GM23338 (cell line): ENCODE measurements at regions not wholly inside any gene's neighbourhood (a gene's known extent, or its start where the extent isn't known, plus 50 kb on each side); places are given as distances from the start of the nearest gene placed in this dataset.

Experiments
- ATAC-seq: fragments of 200-7000 bp; cut with Tn5 transposase; 3 replicates; pipeline ENCODE4 v1.9.1; 2020
- DNase-seq: peaks from one replicate; pipeline ENCODE4 v3.0.0-alpha.2; 2015; ENCODE audit warnings: low spot score
- H2AFZ ChIP-seq: fragments of 200-600 bp; sonication (generic); 2 replicates; pipeline ENCODE4 v1.8.0; 2016; ENCODE audit warnings: antibody characterized with exemption, mild to moderate bottlenecking, moderate library complexity
- H3F3A ChIP-seq: fragments of 200-600 bp; sonication (generic); replicated peaks from 2 replicates; pipeline ENCODE4 v1.8.0; 2017; ENCODE audit warnings: antibody characterized with exemption, mixed run types, low read depth
- H3K27ac ChIP-seq: fragments of 200-600 bp; sonication (generic); 2 replicates; pipeline ENCODE4 v1.6.1; 2016; ENCODE audit warnings: low read depth
- H3K27me3 ChIP-seq: fragments of 200-600 bp; sonication (generic); 2 replicates; pipeline ENCODE4 v1.8.0; 2016; ENCODE audit warnings: mild to moderate bottlenecking, mixed run types, moderate library complexity; ENCODE audit not compliant: insufficient read depth
- H3K36me3 ChIP-seq: fragments of 200-600 bp; sonication (generic); 2 replicates; pipeline ENCODE4 v1.8.0; 2016; ENCODE audit warnings: mild to moderate bottlenecking; ENCODE audit not compliant: insufficient read depth
- H3K4me1 ChIP-seq: fragments of 200-600 bp; sonication (generic); 2 replicates; pipeline ENCODE4 v1.8.0; 2016; ENCODE audit warnings: mild to moderate bottlenecking, moderate library complexity; ENCODE audit not compliant: insufficient read depth
- H3K4me2 ChIP-seq: fragments of 200-600 bp; sonication (generic); 2 replicates; pipeline ENCODE4 v1.7.1; 2017; ENCODE audit warnings: mixed run types
- H3K4me3 ChIP-seq: fragments of 200-600 bp; sonication (generic); 2 replicates; pipeline ENCODE4 v1.6.1; 2016; ENCODE audit warnings: mixed run types
- H3K79me2 ChIP-seq: fragments of 200-600 bp; sonication (generic); replicated peaks from 2 replicates; pipeline ENCODE4 v1.8.0; 2017; ENCODE audit warnings: mild to moderate bottlenecking; ENCODE audit not compliant: insufficient read depth
- H3K9me2 ChIP-seq: fragments of 200-600 bp; sonication (generic); 2 replicates; pipeline ENCODE4 v1.8.0; 2017; ENCODE audit not compliant: insufficient read depth
- H4K20me1 ChIP-seq: fragments of 200-600 bp; sonication (generic); replicated peaks from 2 replicates; pipeline ENCODE4 v1.8.0; 2017; ENCODE audit warnings: mild to moderate bottlenecking; ENCODE audit not compliant: insufficient read depth
- H3K27ac Mint-ChIP-seq: 2 replicates; pipeline ENCODE4 v1.8.0; 2020; ENCODE audit warnings: inconsistent platforms, mild to moderate bottlenecking, moderate library complexity, mixed read lengths
- H3K27me3 Mint-ChIP-seq: 3 replicates; pipeline ENCODE4 v1.8.0; 2022; ENCODE audit warnings: low read depth, mild to moderate bottlenecking, moderate library complexity, mixed read lengths, inconsistent platforms; ENCODE audit not compliant: insufficient read depth, poor library complexity
- H3K36me3 Mint-ChIP-seq: 3 replicates; pipeline ENCODE4 v1.8.0; 2021; ENCODE audit warnings: low read depth, mild to moderate bottlenecking, inconsistent platforms, moderate library complexity, mixed read lengths
- H3K4me1 Mint-ChIP-seq: 3 replicates; pipeline ENCODE4 v1.8.0; 2020; ENCODE audit warnings: mild to moderate bottlenecking, inconsistent platforms, mixed read lengths
- H3K4me3 Mint-ChIP-seq: 3 replicates; pipeline ENCODE4 v1.8.0; 2021; ENCODE audit warnings: moderate library complexity, mild to moderate bottlenecking, inconsistent platforms, mixed read lengths
- H3K9me3 Mint-ChIP-seq: 3 replicates; pipeline ENCODE4 v1.8.0; 2020; ENCODE audit warnings: moderate library complexity, mild to moderate bottlenecking, inconsistent platforms, mixed read lengths
- CREB1 ChIP-seq: fragments of 250-450 bp; sonication (Bioruptor Pico); IDR thresholded peaks from 2 replicates; pipeline ENCODE4 v1.5.0; 2020; ENCODE audit warnings: low read depth, mild to moderate bottlenecking, moderate library complexity
- EZH2 ChIP-seq: fragments of 200-600 bp; sonication (generic); IDR thresholded peaks from one replicate; pipeline ENCODE4 v1.8.0; 2017; ENCODE audit warnings: antibody characterized with exemption, mild to moderate bottlenecking, low read depth; ENCODE audit not compliant: unreplicated experiment
- EZH2phosphoT487 ChIP-seq: fragments of 200-600 bp; sonication (generic); IDR thresholded peaks from one replicate; pipeline ENCODE4 v1.8.1; 2018; ENCODE audit warnings: antibody characterized with exemption; ENCODE audit not compliant: unreplicated experiment
- JUNB ChIP-seq: IDR thresholded peaks from one replicate; pipeline ENCODE4 v1.6.1; 2016; ENCODE audit warnings: antibody characterized with exemption; ENCODE audit not compliant: unreplicated experiment
- NANOG ChIP-seq: IDR thresholded peaks from 2 replicates; pipeline ENCODE4 v1.6.1; 2016; ENCODE audit warnings: antibody characterized with exemption, borderline replicate concordance
- POLR2AphosphoS5 ChIP-seq: IDR thresholded peaks from 2 replicates; pipeline ENCODE4 v1.6.1; 2016; ENCODE audit warnings: antibody characterized with exemption, low read depth
- STAT1 ChIP-seq: IDR thresholded peaks from one replicate; pipeline ENCODE4 v1.6.1; 2016; ENCODE audit warnings: antibody characterized with exemption; ENCODE audit not compliant: unreplicated experiment
- ZNF114 ChIP-seq: fragments of 250-450 bp; sonication (Bioruptor Pico); IDR thresholded peaks from 2 replicates; pipeline ENCODE4 v1.5.0; 2020; ENCODE audit warnings: mild to moderate bottlenecking, moderate library complexity
- ZNF331 ChIP-seq: fragments of 250-450 bp; sonication (Bioruptor Pico); IDR thresholded peaks from 2 replicates; pipeline ENCODE4 v1.5.0; 2020; ENCODE audit warnings: low read depth, mild to moderate bottlenecking, moderate library complexity
- TF ChIP-seq, protein P1 (sequence below): IDR thresholded peaks from one replicate; pipeline ENCODE4 v1.6.1; 2018; ENCODE audit warnings: antibody characterized with exemption; ENCODE audit not compliant: unreplicated experiment
- TF ChIP-seq, protein P2 (sequence below): IDR thresholded peaks from 2 replicates; pipeline ENCODE4 v1.6.1; 2016; ENCODE audit warnings: antibody characterized with exemption
- TF ChIP-seq, protein P3 (sequence below): fragments of 250-450 bp; sonication (Bioruptor Pico); IDR thresholded peaks from 2 replicates; pipeline ENCODE4 v1.5.0; 2020; ENCODE audit warnings: mild to moderate bottlenecking, moderate library complexity
- TF ChIP-seq, protein P4 (sequence below), 2 experiments: fragments of 200-600 bp in 1 of 2; sonication (generic) in 1 of 2; conservative IDR thresholded peaks; 2 replicates each; pipeline versions ENCODE4 v1.5.1 to v1.6.1; 2016 to 2017; ENCODE audit warnings: antibody characterized with exemption in 2 of 2, low read depth in 2 of 2, mild to moderate bottlenecking in 2 of 2, moderate library complexity in 1 of 2

GRCh38 chr15:39110336-39110735 lies 470.5 kb upstream of the THBS1 start:
- Mint-ChIP-seq H3K4me3 (no peak overlapping the region), H3K4me1 (no peaks in the 10 kb centered on the region), H3K27ac (no peak overlapping the region), H3K9me3 (0 out of 3 replicates have a peak, but pooled peaks cover 2% of the 10 kb centered on the region), H3K36me3 (no peaks in the 10 kb centered on the region), H3K27me3 (peaks cover 1% of the 10 kb centered on the region)
- Histone ChIP-seq H3K27me3 (no peaks in the 10 kb centered on the region), H3K4me3 (no peak overlapping the region), H3K79me2 (no peaks in the 10 kb centered on the region), H3F3A (no peaks in the 10 kb centered on the region), H3K36me3 (no peaks in the 10 kb centered on the region), H3K27ac (no peak overlapping the region), H3K4me1 (no peaks in the 10 kb centered on the region), H2AFZ (no peak overlapping the region), H3K4me2 (no peak overlapping the region), H3K9me2 (peaks cover 10% of the 10 kb centered on the region), H4K20me1 (no peaks in the 10 kb centered on the region)
- DNase-seq (no peak), ATAC-seq (no peak)
- TF ChIP-seq ZNF331 = no peak
- TF ChIP-seq, protein P1, sequence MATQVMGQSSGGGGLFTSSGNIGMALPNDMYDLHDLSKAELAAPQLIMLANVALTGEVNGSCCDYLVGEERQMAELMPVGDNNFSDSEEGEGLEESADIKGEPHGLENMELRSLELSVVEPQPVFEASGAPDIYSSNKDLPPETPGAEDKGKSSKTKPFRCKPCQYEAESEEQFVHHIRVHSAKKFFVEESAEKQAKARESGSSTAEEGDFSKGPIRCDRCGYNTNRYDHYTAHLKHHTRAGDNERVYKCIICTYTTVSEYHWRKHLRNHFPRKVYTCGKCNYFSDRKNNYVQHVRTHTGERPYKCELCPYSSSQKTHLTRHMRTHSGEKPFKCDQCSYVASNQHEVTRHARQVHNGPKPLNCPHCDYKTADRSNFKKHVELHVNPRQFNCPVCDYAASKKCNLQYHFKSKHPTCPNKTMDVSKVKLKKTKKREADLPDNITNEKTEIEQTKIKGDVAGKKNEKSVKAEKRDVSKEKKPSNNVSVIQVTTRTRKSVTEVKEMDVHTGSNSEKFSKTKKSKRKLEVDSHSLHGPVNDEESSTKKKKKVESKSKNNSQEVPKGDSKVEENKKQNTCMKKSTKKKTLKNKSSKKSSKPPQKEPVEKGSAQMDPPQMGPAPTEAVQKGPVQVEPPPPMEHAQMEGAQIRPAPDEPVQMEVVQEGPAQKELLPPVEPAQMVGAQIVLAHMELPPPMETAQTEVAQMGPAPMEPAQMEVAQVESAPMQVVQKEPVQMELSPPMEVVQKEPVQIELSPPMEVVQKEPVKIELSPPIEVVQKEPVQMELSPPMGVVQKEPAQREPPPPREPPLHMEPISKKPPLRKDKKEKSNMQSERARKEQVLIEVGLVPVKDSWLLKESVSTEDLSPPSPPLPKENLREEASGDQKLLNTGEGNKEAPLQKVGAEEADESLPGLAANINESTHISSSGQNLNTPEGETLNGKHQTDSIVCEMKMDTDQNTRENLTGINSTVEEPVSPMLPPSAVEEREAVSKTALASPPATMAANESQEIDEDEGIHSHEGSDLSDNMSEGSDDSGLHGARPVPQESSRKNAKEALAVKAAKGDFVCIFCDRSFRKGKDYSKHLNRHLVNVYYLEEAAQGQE = no peak
- TF ChIP-seq, protein P2, sequence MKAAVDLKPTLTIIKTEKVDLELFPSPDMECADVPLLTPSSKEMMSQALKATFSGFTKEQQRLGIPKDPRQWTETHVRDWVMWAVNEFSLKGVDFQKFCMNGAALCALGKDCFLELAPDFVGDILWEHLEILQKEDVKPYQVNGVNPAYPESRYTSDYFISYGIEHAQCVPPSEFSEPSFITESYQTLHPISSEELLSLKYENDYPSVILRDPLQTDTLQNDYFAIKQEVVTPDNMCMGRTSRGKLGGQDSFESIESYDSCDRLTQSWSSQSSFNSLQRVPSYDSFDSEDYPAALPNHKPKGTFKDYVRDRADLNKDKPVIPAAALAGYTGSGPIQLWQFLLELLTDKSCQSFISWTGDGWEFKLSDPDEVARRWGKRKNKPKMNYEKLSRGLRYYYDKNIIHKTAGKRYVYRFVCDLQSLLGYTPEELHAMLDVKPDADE = no peak
- TF ChIP-seq CREB1 (CRISPR knock-in tag) = no peak
- TF ChIP-seq POLR2AphosphoS5 = no peak
- TF ChIP-seq, protein P3, sequence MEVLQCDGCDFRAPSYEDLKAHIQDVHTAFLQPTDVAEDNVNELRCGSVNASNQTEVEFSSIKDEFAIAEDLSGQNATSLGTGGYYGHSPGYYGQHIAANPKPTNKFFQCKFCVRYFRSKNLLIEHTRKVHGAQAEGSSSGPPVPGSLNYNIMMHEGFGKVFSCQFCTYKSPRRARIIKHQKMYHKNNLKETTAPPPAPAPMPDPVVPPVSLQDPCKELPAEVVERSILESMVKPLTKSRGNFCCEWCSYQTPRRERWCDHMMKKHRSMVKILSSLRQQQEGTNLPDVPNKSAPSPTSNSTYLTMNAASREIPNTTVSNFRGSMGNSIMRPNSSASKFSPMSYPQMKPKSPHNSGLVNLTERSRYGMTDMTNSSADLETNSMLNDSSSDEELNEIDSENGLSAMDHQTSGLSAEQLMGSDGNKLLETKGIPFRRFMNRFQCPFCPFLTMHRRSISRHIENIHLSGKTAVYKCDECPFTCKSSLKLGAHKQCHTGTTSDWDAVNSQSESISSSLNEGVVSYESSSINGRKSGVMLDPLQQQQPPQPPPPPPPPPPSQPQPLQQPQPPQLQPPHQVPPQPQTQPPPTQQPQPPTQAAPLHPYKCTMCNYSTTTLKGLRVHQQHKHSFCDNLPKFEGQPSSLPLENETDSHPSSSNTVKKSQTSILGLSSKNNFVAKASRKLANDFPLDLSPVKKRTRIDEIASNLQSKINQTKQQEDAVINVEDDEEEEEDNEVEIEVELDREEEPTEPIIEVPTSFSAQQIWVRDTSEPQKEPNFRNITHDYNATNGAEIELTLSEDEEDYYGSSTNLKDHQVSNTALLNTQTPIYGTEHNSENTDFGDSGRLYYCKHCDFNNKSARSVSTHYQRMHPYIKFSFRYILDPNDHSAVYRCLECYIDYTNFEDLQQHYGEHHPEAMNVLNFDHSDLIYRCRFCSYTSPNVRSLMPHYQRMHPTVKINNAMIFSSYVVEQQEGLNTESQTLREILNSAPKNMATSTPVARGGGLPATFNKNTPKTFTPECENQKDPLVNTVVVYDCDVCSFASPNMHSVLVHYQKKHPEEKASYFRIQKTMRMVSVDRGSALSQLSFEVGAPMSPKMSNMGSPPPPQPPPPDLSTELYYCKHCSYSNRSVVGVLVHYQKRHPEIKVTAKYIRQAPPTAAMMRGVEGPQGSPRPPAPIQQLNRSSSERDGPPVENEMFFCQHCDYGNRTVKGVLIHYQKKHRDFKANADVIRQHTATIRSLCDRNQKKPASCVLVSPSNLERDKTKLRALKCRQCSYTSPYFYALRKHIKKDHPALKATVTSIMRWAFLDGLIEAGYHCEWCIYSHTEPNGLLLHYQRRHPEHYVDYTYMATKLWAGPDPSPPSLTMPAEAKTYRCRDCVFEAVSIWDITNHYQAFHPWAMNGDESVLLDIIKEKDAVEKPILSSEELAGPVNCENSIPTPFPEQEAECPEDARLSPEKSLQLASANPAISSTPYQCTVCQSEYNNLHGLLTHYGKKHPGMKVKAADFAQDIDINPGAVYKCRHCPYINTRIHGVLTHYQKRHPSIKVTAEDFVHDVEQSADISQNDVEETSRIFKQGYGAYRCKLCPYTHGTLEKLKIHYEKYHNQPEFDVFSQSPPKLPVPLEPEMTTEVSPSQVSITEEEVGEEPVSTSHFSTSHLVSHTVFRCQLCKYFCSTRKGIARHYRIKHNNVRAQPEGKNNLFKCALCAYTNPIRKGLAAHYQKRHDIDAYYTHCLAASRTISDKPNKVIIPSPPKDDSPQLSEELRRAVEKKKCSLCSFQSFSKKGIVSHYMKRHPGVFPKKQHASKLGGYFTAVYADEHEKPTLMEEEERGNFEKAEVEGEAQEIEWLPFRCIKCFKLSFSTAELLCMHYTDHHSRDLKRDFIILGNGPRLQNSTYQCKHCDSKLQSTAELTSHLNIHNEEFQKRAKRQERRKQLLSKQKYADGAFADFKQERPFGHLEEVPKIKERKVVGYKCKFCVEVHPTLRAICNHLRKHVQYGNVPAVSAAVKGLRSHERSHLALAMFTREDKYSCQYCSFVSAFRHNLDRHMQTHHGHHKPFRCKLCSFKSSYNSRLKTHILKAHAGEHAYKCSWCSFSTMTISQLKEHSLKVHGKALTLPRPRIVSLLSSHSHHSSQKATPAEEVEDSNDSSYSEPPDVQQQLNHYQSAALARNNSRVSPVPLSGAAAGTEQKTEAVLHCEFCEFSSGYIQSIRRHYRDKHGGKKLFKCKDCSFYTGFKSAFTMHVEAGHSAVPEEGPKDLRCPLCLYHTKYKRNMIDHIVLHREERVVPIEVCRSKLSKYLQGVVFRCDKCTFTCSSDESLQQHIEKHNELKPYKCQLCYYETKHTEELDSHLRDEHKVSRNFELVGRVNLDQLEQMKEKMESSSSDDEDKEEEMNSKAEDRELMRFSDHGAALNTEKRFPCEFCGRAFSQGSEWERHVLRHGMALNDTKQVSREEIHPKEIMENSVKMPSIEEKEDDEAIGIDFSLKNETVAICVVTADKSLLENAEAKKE (CRISPR knock-in tag) = no peak
- TF ChIP-seq JUNB = no peak
- TF ChIP-seq, protein P4, sequence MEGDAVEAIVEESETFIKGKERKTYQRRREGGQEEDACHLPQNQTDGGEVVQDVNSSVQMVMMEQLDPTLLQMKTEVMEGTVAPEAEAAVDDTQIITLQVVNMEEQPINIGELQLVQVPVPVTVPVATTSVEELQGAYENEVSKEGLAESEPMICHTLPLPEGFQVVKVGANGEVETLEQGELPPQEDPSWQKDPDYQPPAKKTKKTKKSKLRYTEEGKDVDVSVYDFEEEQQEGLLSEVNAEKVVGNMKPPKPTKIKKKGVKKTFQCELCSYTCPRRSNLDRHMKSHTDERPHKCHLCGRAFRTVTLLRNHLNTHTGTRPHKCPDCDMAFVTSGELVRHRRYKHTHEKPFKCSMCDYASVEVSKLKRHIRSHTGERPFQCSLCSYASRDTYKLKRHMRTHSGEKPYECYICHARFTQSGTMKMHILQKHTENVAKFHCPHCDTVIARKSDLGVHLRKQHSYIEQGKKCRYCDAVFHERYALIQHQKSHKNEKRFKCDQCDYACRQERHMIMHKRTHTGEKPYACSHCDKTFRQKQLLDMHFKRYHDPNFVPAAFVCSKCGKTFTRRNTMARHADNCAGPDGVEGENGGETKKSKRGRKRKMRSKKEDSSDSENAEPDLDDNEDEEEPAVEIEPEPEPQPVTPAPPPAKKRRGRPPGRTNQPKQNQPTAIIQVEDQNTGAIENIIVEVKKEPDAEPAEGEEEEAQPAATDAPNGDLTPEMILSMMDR (conservative IDR thresholded peaks at IDR 0.05; ENCODE audit: low read depth in 2 of 2) = no peak
- no peak for TF ChIP-seq EZH2phosphoT487
- TF ChIP-seq EZH2 = no peak
- TF ChIP-seq STAT1 = no peak
- TF ChIP-seq NANOG = no peak
- no peak for TF ChIP-seq ZNF114
